Activated CD8-positive, alpha-beta T cell treated with anti-CD3 and anti-CD28 coated beads for 36 hours (primary cell): ENCODE measurements at regions not wholly inside any gene's neighbourhood (a gene's known extent, or its start where the extent isn't known, plus 50 kb on each side); places are given as distances from the start of the nearest gene placed in this dataset.

Experiments used
- ATAC-seq: fragments of 200-7000 bp; cut with Tn5 transposase; one replicate; pipeline ENCODE4 v1.10.0; 2021; ENCODE audit warnings: mild to moderate bottlenecking, moderate library complexity
- CTCF ChIA-PET: fragments of 350-600 bp; sonication (Branson Sonifier 250); formaldehyde crosslinking; loops from one replicate; lab custom pipeline; 2021; ENCODE audit warnings: antibody characterized with exemption; lab: Charles Lee
- POLR2A ChIA-PET: fragments of 350-600 bp; sonication (Branson Sonifier 250); formaldehyde crosslinking; loops from one replicate; lab custom pipeline; 2021; ENCODE audit warnings: antibody characterized with exemption; lab: Charles Lee
- DNase-seq: peaks from one replicate; pipeline ENCODE4 v3.0.0-alpha.2; 2020
- H3K27ac Mint-ChIP-seq: one replicate; pipeline ENCODE4 v1.8.0; 2021; ENCODE audit warnings: mild to moderate bottlenecking, mixed read lengths
- H3K27me3 Mint-ChIP-seq: one replicate; pipeline ENCODE4 v1.8.0; 2021; ENCODE audit warnings: mixed read lengths
- H3K36me3 Mint-ChIP-seq: one replicate; pipeline ENCODE4 v1.8.0; 2021; ENCODE audit warnings: low read depth, mixed read lengths
- H3K4me1 Mint-ChIP-seq: one replicate; pipeline ENCODE4 v1.8.0; 2021; ENCODE audit warnings: low read depth, mixed read lengths
- H3K4me3 Mint-ChIP-seq: one replicate; pipeline ENCODE4 v1.8.0; 2021; ENCODE audit warnings: mild to moderate bottlenecking, moderate library complexity, mixed read lengths
- H3K9me3 Mint-ChIP-seq: one replicate; pipeline ENCODE4 v1.8.0; 2021; ENCODE audit warnings: mixed read lengths
- intact Hi-C: fragments of 100-400 bp; cut with micrococcal nuclease; formaldehyde crosslinking; loops from one replicate; pipeline ENCODE4 v1.10.0; 2022
- TF ChIP-seq, protein P1 (sequence below): fragments of 200-600 bp; IDR thresholded peaks from one replicate; pipeline ENCODE4 v1.8.0; 2022; ENCODE audit warnings: antibody characterized with exemption, mild to moderate bottlenecking

- no peak for DNase-seq
- POLR2A ChIA-PET: no interaction called here
- CTCF ChIA-PET: interaction anchor here (0.9 to 1.2 kb wide), 3 partner anchors 18 to 48 kb away, joined by 3 read pairs; no protein-coding TSS in a partner anchor
- no peaks in the 10 kb centered on the region for H3K9me3 Mint-ChIP-seq
- ATAC-seq: no peak
- TF ChIP-seq, protein P1, sequence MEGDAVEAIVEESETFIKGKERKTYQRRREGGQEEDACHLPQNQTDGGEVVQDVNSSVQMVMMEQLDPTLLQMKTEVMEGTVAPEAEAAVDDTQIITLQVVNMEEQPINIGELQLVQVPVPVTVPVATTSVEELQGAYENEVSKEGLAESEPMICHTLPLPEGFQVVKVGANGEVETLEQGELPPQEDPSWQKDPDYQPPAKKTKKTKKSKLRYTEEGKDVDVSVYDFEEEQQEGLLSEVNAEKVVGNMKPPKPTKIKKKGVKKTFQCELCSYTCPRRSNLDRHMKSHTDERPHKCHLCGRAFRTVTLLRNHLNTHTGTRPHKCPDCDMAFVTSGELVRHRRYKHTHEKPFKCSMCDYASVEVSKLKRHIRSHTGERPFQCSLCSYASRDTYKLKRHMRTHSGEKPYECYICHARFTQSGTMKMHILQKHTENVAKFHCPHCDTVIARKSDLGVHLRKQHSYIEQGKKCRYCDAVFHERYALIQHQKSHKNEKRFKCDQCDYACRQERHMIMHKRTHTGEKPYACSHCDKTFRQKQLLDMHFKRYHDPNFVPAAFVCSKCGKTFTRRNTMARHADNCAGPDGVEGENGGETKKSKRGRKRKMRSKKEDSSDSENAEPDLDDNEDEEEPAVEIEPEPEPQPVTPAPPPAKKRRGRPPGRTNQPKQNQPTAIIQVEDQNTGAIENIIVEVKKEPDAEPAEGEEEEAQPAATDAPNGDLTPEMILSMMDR: no peak
- intact Hi-C loops: no loop called here
- no peak overlapping the region for H3K4me3 Mint-ChIP-seq
- H3K27me3 Mint-ChIP-seq: peaks cover 1% of the 10 kb centered on the region
- H3K27ac Mint-ChIP-seq: no peak overlapping the region
- H3K4me1 Mint-ChIP-seq: no peaks in the 10 kb centered on the region
- H3K36me3 Mint-ChIP-seq: no peaks in the 10 kb centered on the region
Measured at GRCh38 chr12:111250251-111250881, 118.5 kb downstream of the PHETA1 start.

DNA sequence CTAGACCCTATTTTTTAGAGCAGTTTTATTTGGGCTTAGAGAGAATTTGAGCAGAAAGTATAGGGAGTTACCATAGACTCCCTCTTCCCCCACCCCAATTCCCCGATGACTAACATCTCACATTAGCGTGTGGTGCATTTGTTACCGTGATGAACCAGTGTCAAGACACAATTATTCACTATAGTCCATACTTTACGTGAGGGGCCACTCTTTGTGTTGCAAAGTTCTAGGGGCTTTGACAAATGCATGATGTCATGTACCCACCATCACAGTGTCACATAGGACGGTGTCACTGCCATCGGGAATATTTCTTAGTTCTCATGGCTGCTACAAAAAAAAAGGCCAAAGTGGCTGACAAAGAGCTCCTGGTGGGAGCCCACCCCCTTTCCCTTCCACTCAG, 119.1 kb downstream of the PHETA1 start:
- Mint-ChIP-seq H3K36me3 (no peaks in the 10 kb centered on the region), H3K27me3 (peaks cover 1% of the 10 kb centered on the region), H3K4me3 (no peak overlapping the region), H3K9me3 (no peaks in the 10 kb centered on the region), H3K27ac (no peak overlapping the region), H3K4me1 (no peaks in the 10 kb centered on the region)
- intact Hi-C loops: no loop called here
- ATAC-seq (no peak), DNase-seq (no peak)
- TF ChIP-seq, protein P1: no peak
- CTCF ChIA-PET: interaction anchor here (1.2 kb wide), 1 partner anchor 18 kb away, joined by 3 read pairs; no protein-coding TSS in a partner anchor
- POLR2A ChIA-PET: no interaction called here

DNA sequence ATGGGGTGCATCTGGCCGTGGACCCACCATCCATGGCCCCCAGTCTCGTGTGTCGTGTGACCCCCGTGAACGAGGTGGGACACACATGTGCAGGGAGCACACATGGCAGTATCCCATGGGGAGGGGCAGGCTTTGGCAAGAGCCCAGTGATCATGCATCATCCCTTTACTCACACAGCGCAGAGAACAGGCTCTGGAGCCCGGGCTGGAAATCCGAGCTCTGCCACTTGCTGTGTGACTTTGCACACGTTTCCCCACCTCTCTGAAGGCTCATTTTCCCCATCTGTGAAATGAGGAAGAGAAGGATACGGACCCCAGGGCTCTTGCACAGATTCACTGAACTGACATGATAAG, 119.9 kb downstream of the PHETA1 start:
- H3K4me3 Mint-ChIP-seq: no peak overlapping the region
- no peaks in the 10 kb centered on the region for H3K36me3 Mint-ChIP-seq
- DNase-seq (no peak), ATAC-seq (no peak)
- no peaks in the 10 kb centered on the region for H3K9me3 Mint-ChIP-seq
- ChIA-PET CTCF (no interaction called here), POLR2A (no interaction called here)
- no peaks in the 10 kb centered on the region for H3K27me3 Mint-ChIP-seq
- H3K27ac Mint-ChIP-seq: no peak overlapping the region
- TF ChIP-seq, protein P1: no peak
- H3K4me1 Mint-ChIP-seq: no peaks in the 10 kb centered on the region
- intact Hi-C loops: no loop called here

DNA sequence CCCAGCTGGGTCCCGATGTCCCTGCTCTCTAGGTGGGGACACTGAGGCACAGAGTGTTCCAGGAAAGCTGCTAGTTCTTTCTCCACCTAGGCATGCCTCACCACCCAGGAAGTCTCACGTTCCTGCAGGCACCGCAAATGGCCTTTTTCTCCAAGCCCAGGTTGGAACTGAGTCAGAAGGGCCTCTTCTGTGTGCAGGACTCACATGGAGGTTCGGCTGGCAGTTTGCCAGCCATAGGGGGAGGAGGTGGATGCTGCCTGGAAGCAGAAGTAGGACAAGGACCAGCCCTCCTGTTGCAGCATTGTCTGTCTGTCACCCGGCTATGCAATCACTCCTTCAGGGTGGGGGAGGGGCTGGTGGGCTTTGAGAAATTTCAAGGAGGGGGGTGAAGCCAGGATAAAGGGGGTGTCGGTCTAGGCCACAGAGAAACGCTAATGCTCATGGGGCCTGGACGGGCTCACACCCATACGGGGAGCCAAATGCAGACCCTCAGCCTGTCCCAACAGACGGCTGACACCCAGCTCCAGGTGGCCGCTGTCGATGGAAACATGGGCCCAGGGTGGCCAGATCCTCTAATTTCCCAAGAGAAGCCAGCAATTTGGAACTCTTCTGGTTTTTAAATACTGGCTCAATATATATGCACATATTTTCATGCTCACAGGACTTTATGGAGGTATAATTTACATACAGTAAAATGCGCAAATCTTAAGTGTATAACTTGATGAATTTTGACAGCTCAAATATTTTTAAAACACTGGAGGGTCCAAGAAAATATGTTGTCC, 120.5 kb downstream of the PHETA1 start:
- no peak overlapping the region for H3K4me3 Mint-ChIP-seq
- TF ChIP-seq, protein P1: no peak
- ATAC-seq (no peak), DNase-seq (no peak)
- no peaks in the 10 kb centered on the region for H3K9me3 Mint-ChIP-seq
- no peaks in the 10 kb centered on the region for H3K4me1 Mint-ChIP-seq
- POLR2A ChIA-PET: no interaction called here
- intact Hi-C loops: no loop called here
- H3K27me3 Mint-ChIP-seq: no peaks in the 10 kb centered on the region
- no peak overlapping the region for H3K27ac Mint-ChIP-seq
- CTCF ChIA-PET: no interaction called here
- no peaks in the 10 kb centered on the region for H3K36me3 Mint-ChIP-seq

GRCh38 chr12:111247083-111247783, 121.7 kb downstream of the PHETA1 start:
- Mint-ChIP-seq H3K9me3 (no peaks in the 10 kb centered on the region), H3K27ac (no peak overlapping the region), H3K4me1 (no peaks in the 10 kb centered on the region), H3K27me3 (no peaks in the 10 kb centered on the region), H3K4me3 (no peak overlapping the region), H3K36me3 (no peaks in the 10 kb centered on the region)
- no peak for DNase-seq
- ATAC-seq: no peak
- ChIA-PET CTCF (no interaction called here), POLR2A (no interaction called here)
- TF ChIP-seq, protein P1: no peak
- intact Hi-C loops: no loop called here
